ENCODE measurements at regions not wholly inside any gene's neighbourhood (a gene's known extent, or its start where the extent isn't known, plus 50 kb on each side); places are given as distances from the start of the nearest gene placed in this dataset.

GRCh38 chr4:110753466-110753865, 130.6 kb upstream of the PITX2 start:
- DNase-seq (ENCODE audit: low spot score) = no peak
- no peaks in the 10 kb centered on the region for H3K4me1 Mint-ChIP-seq (ENCODE audit: low read depth)
- TF ChIP-seq CTCF (IDR thresholded peaks at IDR 0.05) = no peak
- no peak overlapping the region for H3K27ac Mint-ChIP-seq (ENCODE audit: unreplicated experiment)
- H3K9me3 Mint-ChIP-seq (ENCODE audit: low read depth) = no peaks in the 10 kb centered on the region
- H3K27me3 Mint-ChIP-seq (ENCODE audit: low read depth) = peaks cover 8% of the 10 kb centered on the region
- H3K36me3 Mint-ChIP-seq (ENCODE audit: low read depth) = no peaks in the 10 kb centered on the region
- no peak overlapping the region for H3K4me3 Mint-ChIP-seq (ENCODE audit: unreplicated experiment)

- H3K36me3 Mint-ChIP-seq (ENCODE audit: low read depth) = no peaks in the 10 kb centered on the region
- H3K27ac Mint-ChIP-seq (ENCODE audit: unreplicated experiment) = no peak overlapping the region
- no peaks in the 10 kb centered on the region for H3K4me1 Mint-ChIP-seq (ENCODE audit: low read depth)
- peaks cover 3% of the 10 kb centered on the region for H3K9me3 Mint-ChIP-seq (ENCODE audit: low read depth)
- no peak overlapping the region for H3K4me3 Mint-ChIP-seq (ENCODE audit: unreplicated experiment)
- TF ChIP-seq CTCF (IDR thresholded peaks at IDR 0.05) = no peak
- no peak for DNase-seq (ENCODE audit: low spot score)
- peaks cover 8% of the 10 kb centered on the region for H3K27me3 Mint-ChIP-seq (ENCODE audit: low read depth)
These were observed 131.8 kb upstream of the PITX2 start for GRCh38 chr4:110754716-110755115.

- Mint-ChIP-seq H3K36me3 (ENCODE audit: low read depth) (no peaks in the 10 kb centered on the region), H3K27me3 (ENCODE audit: low read depth) (peaks cover 9% of the 10 kb centered on the region), H3K4me3 (ENCODE audit: unreplicated experiment) (no peak overlapping the region), H3K4me1 (ENCODE audit: low read depth) (no peaks in the 10 kb centered on the region), H3K27ac (ENCODE audit: unreplicated experiment) (no peak overlapping the region), H3K9me3 (ENCODE audit: low read depth) (peaks cover 5% of the 10 kb centered on the region)
- no peak for DNase-seq (ENCODE audit: low spot score)
- TF ChIP-seq CTCF (IDR thresholded peaks at IDR 0.05) = no peak
These were observed 146.7 kb upstream of the PITX2 start for GRCh38 chr4:110769578-110769977.

- Mint-ChIP-seq H3K4me3 (ENCODE audit: unreplicated experiment) (no peak overlapping the region), H3K27me3 (ENCODE audit: low read depth) (peaks cover 9% of the 10 kb centered on the region), H3K36me3 (ENCODE audit: low read depth) (no peaks in the 10 kb centered on the region), H3K4me1 (ENCODE audit: low read depth) (no peaks in the 10 kb centered on the region), H3K27ac (ENCODE audit: unreplicated experiment) (no peak overlapping the region), H3K9me3 (ENCODE audit: low read depth) (peaks cover 5% of the 10 kb centered on the region)
- DNase-seq (ENCODE audit: low spot score) = no peak
- no peak for TF ChIP-seq CTCF (IDR thresholded peaks at IDR 0.05)
These were observed 147.5 kb upstream of the PITX2 start for GRCh38 chr4:110770353-110770752.

GRCh38 chr4:110778521-110778920, 155.6 kb upstream of the PITX2 start:
- H3K4me3 Mint-ChIP-seq (ENCODE audit: unreplicated experiment) = no peak overlapping the region

More at GRCh38 chr4:110778521-110778920, 155.6 kb upstream of the PITX2 start:
- Mint-ChIP-seq H3K9me3 (ENCODE audit: low read depth) (no peaks in the 10 kb centered on the region), H3K27ac (ENCODE audit: unreplicated experiment) (no peak overlapping the region), H3K27me3 (ENCODE audit: low read depth) (peaks cover 18% of the 10 kb centered on the region), H3K4me1 (ENCODE audit: low read depth) (no peaks in the 10 kb centered on the region), H3K36me3 (ENCODE audit: low read depth) (no peaks in the 10 kb centered on the region)
- DNase-seq (ENCODE audit: low spot score) = no peak
- TF ChIP-seq CTCF (IDR thresholded peaks at IDR 0.05) = no peak
